H4 (cell line): ENCODE measurements at regions not wholly inside any gene's neighbourhood (a gene's known extent, or its start where the extent isn't known, plus 50 kb on each side); places are given as distances from the start of the nearest gene placed in this dataset.

Source experiments
- DNase-seq: peaks from one replicate; pipeline ENCODE4 v3.0.0-alpha.2; 2015; ENCODE audit warnings: low spot score

GRCh38 chr9:116039893-116040292 is 113.7 kb upstream of the PAPPA start:
- no peak for DNase-seq

- DNase-seq, result no peak
Observed at GRCh38 chr9:116042321-116042720, 111.3 kb upstream of the PAPPA start.

GRCh38 chr9:116045083-116045482 is 108.5 kb upstream of the PAPPA start:
- no peak for DNase-seq

- no peak for DNase-seq
Observed at GRCh38 chr9:116048081-116048480, 105.5 kb upstream of the PAPPA start.

- no peak for DNase-seq
Observed at GRCh38 chr9:116049456-116049855, 104.1 kb upstream of the PAPPA start.

- no peak for DNase-seq
Observed at GRCh38 chr9:116051528-116051927, 102.1 kb upstream of the PAPPA start.

- no peak for DNase-seq
Observed at GRCh38 chr9:116055536-116055935, 98.1 kb upstream of the PAPPA start.

- no peak for DNase-seq
Observed at GRCh38 chr9:116057371-116057770, 96.2 kb upstream of the PAPPA start.

GRCh38 chr9:116058421-116058820 is 95.2 kb upstream of the PAPPA start:
- DNase-seq, result no peak

GRCh38 chr9:116059466-116059865 is 94.1 kb upstream of the PAPPA start:
- DNase-seq, result no peak

GRCh38 chr9:116060631-116061030 is 93.0 kb upstream of the PAPPA start:
- DNase-seq, result no peak

- no peak for DNase-seq
Observed at GRCh38 chr9:116061546-116062205, 91.9 kb upstream of the PAPPA start.

- DNase-seq, result no peak
Observed at GRCh38 chr9:116062206-116062550, 91.4 kb upstream of the PAPPA start.

GRCh38 chr9:116064970-116065369 is 88.6 kb upstream of the PAPPA start:
- no peak for DNase-seq

GRCh38 chr9:116066221-116066620 is 87.4 kb upstream of the PAPPA start:
- DNase-seq, result no peak

- no peak for DNase-seq
Observed at GRCh38 chr9:116067566-116067965, 86.0 kb upstream of the PAPPA start.

GRCh38 chr9:116070256-116070914 is 83.2 kb upstream of the PAPPA start:
- no peak for DNase-seq

- no peak for DNase-seq
Observed at GRCh38 chr9:116072046-116072445, 81.5 kb upstream of the PAPPA start.

GRCh38 chr9:116073826-116074225 is 79.8 kb upstream of the PAPPA start:
- peak; percentile 20 for DNase-seq

- no peak for DNase-seq
Observed at GRCh38 chr9:116074658-116075057, 78.9 kb upstream of the PAPPA start.

GRCh38 chr9:116075191-116075590 is 78.4 kb upstream of the PAPPA start:
- DNase-seq, result no peak

- DNase-seq, result no peak
Observed at GRCh38 chr9:116078640-116079039, 75.0 kb upstream of the PAPPA start.

GRCh38 chr9:116080561-116080960 is 73.0 kb upstream of the PAPPA start:
- DNase-seq, result no peak
